Astrocyte of the cerebellum (primary cell): ENCODE measurements at regions not wholly inside any gene's neighbourhood (a gene's known extent, or its start where the extent isn't known, plus 50 kb on each side); places are given as distances from the start of the nearest gene placed in this dataset.

Source experiments
- DNase-seq: peaks from one replicate; pipeline ENCODE4 v3.0.0-alpha.2; 2011; ENCODE audit warnings: low read depth
- H3K4me3 ChIP-seq: 2 replicates; pipeline ENCODE4 v1.5.1; 2011; ENCODE audit warnings: mild to moderate bottlenecking, low read depth, low read length, moderate library complexity
- in situ Hi-C: cut with HindIII; loops from 2 replicates; pipeline ENCODE4 v1.10.0; 2017; ENCODE audit warnings: low sequenced_read_pairs
- TF ChIP-seq, protein P1 (sequence below): IDR thresholded peaks from 2 replicates; pipeline ENCODE4 v1.5.1; 2012; ENCODE audit warnings: low read length, low read depth, moderate library complexity, mild to moderate bottlenecking; ENCODE audit errors: missing control alignments

DNA sequence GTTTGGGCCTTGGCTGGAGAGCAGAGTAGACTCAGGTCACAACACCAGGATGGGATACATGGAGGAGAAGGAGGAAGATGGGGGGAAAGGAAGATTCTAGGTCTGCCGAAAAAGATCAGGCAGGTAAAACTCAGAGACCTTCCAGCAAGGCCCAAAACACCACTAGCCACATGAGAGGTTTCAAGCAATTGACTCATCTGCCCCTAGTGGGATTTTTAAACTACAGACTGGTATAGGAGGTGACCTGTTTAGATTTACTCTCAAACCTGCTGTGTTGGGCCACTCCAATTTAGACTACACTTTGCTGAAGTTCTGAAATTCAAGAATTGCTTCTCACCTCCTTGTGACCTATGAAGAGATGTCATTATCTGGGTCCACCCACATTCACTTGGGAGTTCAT is 236.9 kb upstream of the SASH1 start:
- TF ChIP-seq, protein P1, sequence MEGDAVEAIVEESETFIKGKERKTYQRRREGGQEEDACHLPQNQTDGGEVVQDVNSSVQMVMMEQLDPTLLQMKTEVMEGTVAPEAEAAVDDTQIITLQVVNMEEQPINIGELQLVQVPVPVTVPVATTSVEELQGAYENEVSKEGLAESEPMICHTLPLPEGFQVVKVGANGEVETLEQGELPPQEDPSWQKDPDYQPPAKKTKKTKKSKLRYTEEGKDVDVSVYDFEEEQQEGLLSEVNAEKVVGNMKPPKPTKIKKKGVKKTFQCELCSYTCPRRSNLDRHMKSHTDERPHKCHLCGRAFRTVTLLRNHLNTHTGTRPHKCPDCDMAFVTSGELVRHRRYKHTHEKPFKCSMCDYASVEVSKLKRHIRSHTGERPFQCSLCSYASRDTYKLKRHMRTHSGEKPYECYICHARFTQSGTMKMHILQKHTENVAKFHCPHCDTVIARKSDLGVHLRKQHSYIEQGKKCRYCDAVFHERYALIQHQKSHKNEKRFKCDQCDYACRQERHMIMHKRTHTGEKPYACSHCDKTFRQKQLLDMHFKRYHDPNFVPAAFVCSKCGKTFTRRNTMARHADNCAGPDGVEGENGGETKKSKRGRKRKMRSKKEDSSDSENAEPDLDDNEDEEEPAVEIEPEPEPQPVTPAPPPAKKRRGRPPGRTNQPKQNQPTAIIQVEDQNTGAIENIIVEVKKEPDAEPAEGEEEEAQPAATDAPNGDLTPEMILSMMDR, result no peak
- H3K4me3 ChIP-seq, result no peak overlapping the region
- DNase-seq, result no peak
- in situ Hi-C loops, result no loop called here

GRCh38 chr6:148107911-148108310 is 234.7 kb upstream of the SASH1 start:
- in situ Hi-C loops, result no loop called here
- no peak for DNase-seq
- H3K4me3 ChIP-seq, result no peak overlapping the region
- TF ChIP-seq, protein P1, result no peak

- TF ChIP-seq, protein P1, result no peak
- no peak for DNase-seq
- no peak overlapping the region for H3K4me3 ChIP-seq
- in situ Hi-C loops, result no loop called here
Measured at GRCh38 chr6:148109732-148110131, 232.9 kb upstream of the SASH1 start.

GRCh38 chr6:148110925-148111324 is 231.7 kb upstream of the SASH1 start:
- TF ChIP-seq, protein P1, result no peak
- in situ Hi-C loops, result no loop called here
- H3K4me3 ChIP-seq, result no peak overlapping the region
- no peak for DNase-seq

- in situ Hi-C loops, result no loop called here
- H3K4me3 ChIP-seq, result no peak overlapping the region
- DNase-seq, result no peak
- TF ChIP-seq, protein P1, result no peak
Measured at GRCh38 chr6:148112851-148113319, 229.8 kb upstream of the SASH1 start.

GRCh38 chr6:148116001-148116400 is 226.6 kb upstream of the SASH1 start:
- in situ Hi-C loops, result no loop called here
- no peak overlapping the region for H3K4me3 ChIP-seq
- DNase-seq, result no peak
- TF ChIP-seq, protein P1, result no peak

DNA sequence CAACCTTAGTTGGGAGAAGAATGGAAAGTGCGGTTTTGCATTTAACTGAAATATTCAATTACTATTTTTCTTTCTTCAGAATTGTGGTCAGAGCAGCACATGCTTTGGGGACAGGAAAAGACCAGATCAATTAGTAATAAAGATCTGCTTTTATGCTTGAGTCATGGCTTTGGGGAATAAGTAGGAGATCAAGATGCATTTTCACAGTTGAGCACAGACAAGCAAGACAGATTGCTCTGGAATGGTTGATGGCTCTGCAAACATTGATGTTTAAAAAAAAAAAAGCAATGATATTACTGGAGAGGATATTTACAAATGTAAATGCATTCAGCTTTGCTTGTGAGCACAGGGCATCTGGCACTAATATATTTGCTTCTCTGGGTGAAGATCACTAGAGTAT is 224.4 kb upstream of the SASH1 start:
- TF ChIP-seq, protein P1, result no peak

More for the DNA sequence above, 224.4 kb upstream of the SASH1 start:
- H3K4me3 ChIP-seq, result no peak overlapping the region
- in situ Hi-C loops, result no loop called here
- DNase-seq, result no peak
